ENCODE measurements at regions not wholly inside any gene's neighbourhood (a gene's known extent, or its start where the extent isn't known, plus 50 kb on each side); places are given as distances from the start of the nearest gene placed in this dataset.

- no peak for TF ChIP-seq CTCF (IDR thresholded peaks at IDR 0.05)
- no peak for TF ChIP-seq ZFX (IDR thresholded peaks at IDR 0.05; ENCODE audit: borderline replicate concordance)
Measured at GRCh38 chr4:81826817-81827424, 355.2 kb upstream of the RASGEF1B start.

Data from 22Rv1 (cell line).